Panc1 (cell line): ENCODE measurements at regions not wholly inside any gene's neighbourhood (a gene's known extent, or its start where the extent isn't known, plus 50 kb on each side); places are given as distances from the start of the nearest gene placed in this dataset.

Experiments used
- CTCF ChIP-seq: fragments of 450-650 bp; IDR thresholded peaks from 2 replicates; pipeline ENCODE4 v1.5.1; 2017; ENCODE audit warnings: mild to moderate bottlenecking
- POLR2AphosphoS5 ChIP-seq: IDR thresholded peaks from 2 replicates; pipeline ENCODE4 v1.6.1; 2012; ENCODE audit warnings: mild to moderate bottlenecking, low read depth, low read length, moderate library complexity
- REST ChIP-seq, 2 experiments: IDR thresholded peaks; 2 replicates each; pipeline ENCODE4 v1.6.1; 2011 to 2012; ENCODE audit warnings: low read depth in 2 of 2, control low read depth in 1 of 2, low read length in 1 of 2, mild to moderate bottlenecking in 1 of 2, moderate library complexity in 1 of 2; ENCODE audit not compliant: insufficient read depth in 1 of 2
- TCF7L2 ChIP-seq: IDR thresholded peaks from 2 replicates; pipeline ENCODE4 v1.6.1; 2011; ENCODE audit warnings: mild to moderate bottlenecking, low read depth, low read length, inconsistent platforms

GRCh38 chr1:38736399-38736798 lies 123.2 kb downstream of the RRAGC start:
- TF ChIP-seq CTCF (no peak), POLR2AphosphoS5 (no peak), REST (IDR thresholded peaks at IDR 0.05; ENCODE audit: insufficient read depth in 1 of 2, low read depth in 2 of 2, low read length in 1 of 2) (no peak), TCF7L2 (no peak)
